Lung (tissue), 11 donors: ENCODE measurements at regions not wholly inside any gene's neighbourhood (a gene's known extent, or its start where the extent isn't known, plus 50 kb on each side); places are given as distances from the start of the nearest gene placed in this dataset.

Experiments used
- ATAC-seq: fragments of 200-7000 bp; cut with Tn5 transposase; one replicate; pipeline ENCODE4 v1.9.1; 2020; ENCODE audit warnings: moderate number of reproducible peaks; ENCODE audit not compliant: insufficient read depth, low FRiP score
- DNase-seq, 3 donors: peaks; one replicate each; pipeline ENCODE4 v3.0.0-alpha.2; 2013 to 2017
- H3K27ac ChIP-seq, 2 donors: one replicate each; pipeline ENCODE4 v1.5.1; 2013; ENCODE audit warnings: mild to moderate bottlenecking in 2 of 2, moderate library complexity in 2 of 2, control low read depth in 1 of 2, inconsistent platforms in 1 of 2, low read depth in 1 of 2, low read length in 1 of 2
- H3K27me3 ChIP-seq, 3 donors: one replicate each; pipeline ENCODE4 v1.5.1; 2013; ENCODE audit warnings: low read length in 2 of 3; ENCODE audit not compliant: control insufficient read depth in 3 of 3, insufficient read depth in 3 of 3
- H3K36me3 ChIP-seq, 4 donors: one replicate each; pipeline ENCODE4 v1.5.1; 2013; ENCODE audit warnings: low read length in 4 of 4, mild to moderate bottlenecking in 1 of 4, moderate library complexity in 1 of 4; ENCODE audit not compliant: control insufficient read depth in 4 of 4, insufficient read depth in 4 of 4
- H3K4me1 ChIP-seq, 5 donors: one replicate each; pipeline ENCODE4 v1.5.1; 2013; ENCODE audit warnings: low read length in 5 of 5, mild to moderate bottlenecking in 2 of 5, moderate library complexity in 1 of 5; ENCODE audit not compliant: control insufficient read depth in 5 of 5, insufficient read depth in 5 of 5
- H3K4me3 ChIP-seq: one replicate; pipeline ENCODE4 v1.5.1; 2013; ENCODE audit warnings: mild to moderate bottlenecking, control low read depth, moderate library complexity
- H3K9ac ChIP-seq, 2 donors: one replicate each; pipeline ENCODE4 v1.5.1; 2013; ENCODE audit warnings: low read length in 2 of 2, control low read depth in 1 of 2; ENCODE audit not compliant: insufficient read depth in 1 of 2
- H3K9me3 ChIP-seq, 4 donors: one replicate each; pipeline ENCODE4 v1.5.1; 2013; ENCODE audit warnings: low read length in 3 of 4, mild to moderate bottlenecking in 1 of 4, moderate library complexity in 1 of 4; ENCODE audit not compliant: control insufficient read depth in 4 of 4, insufficient read depth in 3 of 4
- CTCF ChIP-seq: IDR thresholded peaks from 2 replicates; pipeline ENCODE4 v1.5.1; 2012; ENCODE audit warnings: mild to moderate bottlenecking; ENCODE audit errors: control extremely low read depth, extremely low read depth
- WGBS, 2 donors: extraction: QIAGEN DNeasy Blood & Tissue Kit; methylation state at CpG; one replicate each; pipeline ENCODE4 v1.1.7; 2013; 5-methylcytosine and 5-hydroxymethylcytosine counted together
- donor health status: control.
- donor health status: control.
- donor health status: Bipolar disorder and iron deficiency.
- donor health status: healthy.
- donor health status: DM: yes; HTN: yes; CAD: no.

DNA sequence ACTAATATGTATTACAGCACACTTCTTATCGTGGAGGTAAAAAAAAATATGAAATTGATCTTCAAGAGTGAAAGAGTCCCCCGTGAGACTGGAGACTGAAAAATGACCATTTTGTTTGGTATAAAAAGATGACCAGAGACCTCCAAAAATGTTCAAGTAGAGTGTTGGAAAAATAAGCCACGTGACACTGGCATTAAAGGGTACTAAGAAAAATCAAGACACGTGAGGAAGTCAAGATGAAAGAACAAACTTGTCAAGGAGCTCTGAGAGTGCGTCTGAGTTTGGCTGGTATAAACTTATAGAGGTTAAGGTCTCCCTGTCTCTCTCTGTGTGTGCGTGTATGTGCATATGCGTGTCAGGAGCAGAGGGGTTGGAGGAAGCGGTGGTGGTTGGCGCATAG is 362.7 kb upstream of the COBL start:
- H3K4me3 ChIP-seq: no peak overlapping the region
- peaks cover 0 to 4% (median under 1%) of the 10 kb centered on the region in 4 donors for H3K9me3 ChIP-seq
- no peak for TF ChIP-seq CTCF
- H3K9ac ChIP-seq: no peak overlapping the region
- H3K27me3 ChIP-seq: no peaks in the 10 kb centered on the region
- DNase-seq (no peak), ATAC-seq (no peak)
- no peaks in the 10 kb centered on the region for H3K36me3 ChIP-seq
- 61 to 75% methylated on average over 9 of the region's 9 CpGs for WGBS, 2 donors
- H3K27ac ChIP-seq: no peak overlapping the region
- no peaks in the 10 kb centered on the region for H3K4me1 ChIP-seq

- Histone ChIP-seq H3K36me3 (no peaks in the 10 kb centered on the region), H3K27ac (no peak overlapping the region), H3K9ac (no peak overlapping the region), H3K4me3 (no peak overlapping the region), H3K4me1 (no peaks in the 10 kb centered on the region), H3K27me3 (no peaks in the 10 kb centered on the region), H3K9me3 (no peaks in the 10 kb centered on the region)
- 28 to 39% methylated on average over 5 of the region's 5 CpGs for WGBS, 2 donors
- TF ChIP-seq CTCF: no peak
- ATAC-seq: no peak
- peak in 1 of 3 donors; percentile 11 for DNase-seq
Measured at GRCh38 chr7:51666751-51667150, 350.1 kb upstream of the COBL start.

- Histone ChIP-seq H3K27ac (no peak overlapping the region), H3K4me1 (no peaks in the 10 kb centered on the region), H3K9ac (no peak overlapping the region), H3K36me3 (no peaks in the 10 kb centered on the region), H3K4me3 (no peak overlapping the region), H3K9me3 (no peaks in the 10 kb centered on the region), H3K27me3 (no peaks in the 10 kb centered on the region)
- DNase-seq (no peak), ATAC-seq (no peak)
- no peak for TF ChIP-seq CTCF
- 24 to 31% methylated on average over 3 of the region's 3 CpGs for WGBS, 2 donors
Measured at GRCh38 chr7:51666266-51666665, 349.7 kb upstream of the COBL start.

DNA sequence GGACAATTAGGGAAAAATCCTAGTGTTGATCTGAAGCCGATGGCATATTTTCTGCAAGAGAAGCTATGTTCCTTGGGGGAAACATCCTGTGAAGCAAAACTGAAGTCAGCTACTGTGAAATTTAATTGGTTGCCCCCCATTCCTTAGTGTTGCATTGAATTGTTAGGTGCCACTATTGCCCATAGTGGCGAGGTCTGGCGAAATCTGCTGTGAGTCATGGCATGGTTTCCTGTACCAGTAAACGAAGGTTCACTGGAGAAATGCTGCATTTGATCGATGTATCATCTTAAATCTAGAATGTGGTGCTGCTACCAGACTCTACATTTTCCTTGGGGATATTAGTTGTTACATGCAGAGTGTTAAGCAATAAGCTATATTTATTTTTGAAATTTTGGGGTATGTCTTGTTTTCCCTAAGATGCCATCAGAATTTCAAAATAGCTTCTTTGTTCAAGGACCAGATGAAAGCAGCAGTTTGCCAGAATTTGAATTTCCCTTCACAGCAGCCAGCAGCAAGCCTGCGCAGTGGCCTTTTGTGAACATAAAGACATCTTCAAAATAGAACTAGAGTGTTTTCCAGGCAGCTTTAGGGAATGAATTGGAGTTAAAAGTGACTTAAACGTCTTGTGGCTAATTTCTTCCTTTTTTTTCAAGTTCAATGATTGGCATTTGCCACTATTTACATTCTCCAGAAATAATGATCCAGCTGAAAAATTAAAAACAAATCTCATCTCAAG is 348.6 kb upstream of the COBL start:
- no peak overlapping the region for H3K4me3 ChIP-seq
- DNase-seq (no peak), ATAC-seq (no peak)
- H3K36me3 ChIP-seq: no peaks in the 10 kb centered on the region
- H3K27me3 ChIP-seq: no peaks in the 10 kb centered on the region
- WGBS, 2 donors: 73 to 79% methylated on average over 7 of the region's 7 CpGs
- no peaks in the 10 kb centered on the region for H3K4me1 ChIP-seq
- TF ChIP-seq CTCF: no peak
- H3K9ac ChIP-seq: no peak overlapping the region
- no peak overlapping the region for H3K27ac ChIP-seq
- H3K9me3 ChIP-seq: no peaks in the 10 kb centered on the region
